Fibroblast of pulmonary artery (primary cell): ENCODE measurements at regions not wholly inside any gene's neighbourhood (a gene's known extent, or its start where the extent isn't known, plus 50 kb on each side); places are given as distances from the start of the nearest gene placed in this dataset.

ENCODE experiments used
- DNase-seq: peaks from one replicate; pipeline ENCODE4 v3.0.0-alpha.2; 2010; ENCODE audit warnings: low read depth
- H3K4me3 ChIP-seq: replicated peaks from 2 replicates; pipeline ENCODE4 v1.5.1; 2011; ENCODE audit warnings: low read depth, mild to moderate bottlenecking, control low read depth, low read length, moderate library complexity
- CTCF ChIP-seq: IDR thresholded peaks from 2 replicates; pipeline ENCODE4 v1.5.1; 2011; ENCODE audit warnings: mild to moderate bottlenecking, control low read depth, low read length, inconsistent platforms; ENCODE audit errors: missing control alignments

- H3K4me3 ChIP-seq = no peak overlapping the region
- DNase-seq = no peak
- TF ChIP-seq CTCF = no peak
Measured at GRCh38 chr12:38469715-38470114, 153.1 kb downstream of the ALG10B start.

GRCh38 chr12:38477340-38478090 is 160.9 kb downstream of the ALG10B start:
- H3K4me3 ChIP-seq = no peak overlapping the region
- TF ChIP-seq CTCF = no peak
- no peak for DNase-seq

- no peak overlapping the region for H3K4me3 ChIP-seq
- no peak for TF ChIP-seq CTCF
- no peak for DNase-seq
Measured at GRCh38 chr12:38480594-38480993, 164.0 kb downstream of the ALG10B start.

GRCh38 chr12:38484821-38485449 is 168.4 kb downstream of the ALG10B start:
- H3K4me3 ChIP-seq = no peak overlapping the region
- TF ChIP-seq CTCF = no peak
- no peak for DNase-seq

GRCh38 chr12:38488866-38489265 is 172.3 kb downstream of the ALG10B start:
- DNase-seq = no peak

GRCh38 chr12:38490073-38490472 is 173.5 kb downstream of the ALG10B start:
- no peak for TF ChIP-seq CTCF
- no peak for DNase-seq
- H3K4me3 ChIP-seq = no peak overlapping the region

More at GRCh38 chr12:38488866-38489265, 172.3 kb downstream of the ALG10B start:
- no peak for TF ChIP-seq CTCF
- no peak overlapping the region for H3K4me3 ChIP-seq
